CD14-positive monocyte (primary cell): ENCODE measurements at regions not wholly inside any gene's neighbourhood (a gene's known extent, or its start where the extent isn't known, plus 50 kb on each side); places are given as distances from the start of the nearest gene placed in this dataset.
A peak's percentile ranks its signal among the peaks of the same experiment; 100 is the strongest.

Experiments
- DNase-seq, 3 donors: peaks; one replicate each; pipeline ENCODE4 v3.0.0-alpha.2; 2011 to 2022
- H2AFZ ChIP-seq: 2 replicates; pipeline ENCODE4 v1.6.0; 2012; ENCODE audit warnings: mild to moderate bottlenecking, low read depth, low read length, inconsistent platforms; ENCODE audit not compliant: insufficient read depth, poor library complexity, severe bottlenecking
- H3K27ac ChIP-seq, 2 donors: 1 replicate in 1 of 2; 2 replicates in 1 of 2; pipeline ENCODE4 v1.5.1; 2012 to 2013; ENCODE audit warnings: low read length in 2 of 2, control low read depth in 1 of 2, inconsistent platforms in 1 of 2, low read depth in 1 of 2, mild to moderate bottlenecking in 1 of 2
- H3K27me3 ChIP-seq, 2 donors: one replicate each; pipeline versions ENCODE4 v1.6.0 to v1.6.1; 2011 to 2013; ENCODE audit warnings: low read length in 2 of 2; ENCODE audit not compliant: control insufficient read depth in 2 of 2, insufficient read depth in 2 of 2
- H3K36me3 ChIP-seq, 2 donors: replicated peaks in 1 of 2; 1 replicate in 1 of 2; 2 replicates in 1 of 2; pipeline versions ENCODE4 v1.5.1 to v1.6.1; 2012 to 2013; ENCODE audit warnings: low read length in 2 of 2, control low read depth in 1 of 2, inconsistent platforms in 1 of 2, mild to moderate bottlenecking in 1 of 2; ENCODE audit not compliant: insufficient read depth in 2 of 2, control insufficient read depth in 1 of 2
- H3K4me1 ChIP-seq, 2 donors: 1 replicate in 1 of 2; 2 replicates in 1 of 2; pipeline versions ENCODE4 v1.5.1 to v1.6.1; 2012 to 2013; ENCODE audit warnings: low read length in 2 of 2, control low read depth in 1 of 2, inconsistent platforms in 1 of 2, mild to moderate bottlenecking in 1 of 2, moderate library complexity in 1 of 2; ENCODE audit not compliant: insufficient read depth in 2 of 2, control insufficient read depth in 1 of 2
- H3K4me2 ChIP-seq: replicated peaks from 2 replicates; pipeline ENCODE3; 2012; ENCODE audit warnings: low read length, moderate library complexity, mild to moderate bottlenecking; ENCODE audit not compliant: poor library complexity, severe bottlenecking; ENCODE audit errors: extremely low read depth
- H3K4me3 ChIP-seq, 3 experiments: fragments of 200-600 bp in 1 of 3; sonication (generic) in 1 of 3; replicated peaks in 1 of 3; 1 replicate in 2 of 3; 2 replicates in 1 of 3; pipeline ENCODE4 v1.5.1; 2011 to 2013; ENCODE audit warnings: low read length in 3 of 3, mild to moderate bottlenecking in 3 of 3, control low read depth in 2 of 3, low read depth in 2 of 3, inconsistent platforms in 1 of 3, moderate library complexity in 1 of 3
- H3K79me2 ChIP-seq: 2 replicates; pipeline ENCODE4 v1.6.0; 2012; ENCODE audit warnings: mild to moderate bottlenecking, control low read depth, inconsistent platforms, low read length, moderate library complexity; ENCODE audit not compliant: insufficient read depth
- H3K9ac ChIP-seq: 2 replicates; pipeline ENCODE4 v1.6.0; 2017; ENCODE audit warnings: low read length, mild to moderate bottlenecking; ENCODE audit not compliant: insufficient read depth, poor library complexity, severe bottlenecking
- H3K9me3 ChIP-seq, 2 donors: replicated peaks in 1 of 2; 1 replicate in 1 of 2; 2 replicates in 1 of 2; pipeline versions ENCODE4 v1.5.1 to v1.6.1; 2012 to 2013; ENCODE audit warnings: low read length in 2 of 2, control low read depth in 1 of 2; ENCODE audit not compliant: control insufficient read depth in 1 of 2, insufficient read depth in 1 of 2
- H4K20me1 ChIP-seq: 2 replicates; pipeline ENCODE4 v1.6.0; 2012; ENCODE audit warnings: mild to moderate bottlenecking, low read length, control low read depth, moderate library complexity; ENCODE audit not compliant: insufficient read depth
- H3K27ac Mint-ChIP-seq, 7 donors: one replicate each; pipeline ENCODE4 v1.8.0; 2020; ENCODE audit warnings: mild to moderate bottlenecking in 7 of 7, mixed read lengths in 7 of 7, moderate library complexity in 6 of 7, inconsistent platforms in 2 of 7
- H3K27me3 Mint-ChIP-seq, 3 donors: one replicate each; pipeline ENCODE4 v1.8.0; 2021 to 2022; ENCODE audit warnings: low read depth in 3 of 3, mild to moderate bottlenecking in 3 of 3, mixed read lengths in 3 of 3, moderate library complexity in 3 of 3, inconsistent platforms in 1 of 3
- H3K36me3 Mint-ChIP-seq, 2 donors: one replicate each; pipeline ENCODE4 v1.8.0; 2020; ENCODE audit warnings: mixed read lengths in 2 of 2, inconsistent platforms in 1 of 2, mild to moderate bottlenecking in 1 of 2
- H3K4me1 Mint-ChIP-seq: one replicate; pipeline ENCODE4 v1.8.0; 2020; ENCODE audit warnings: mild to moderate bottlenecking, mixed read lengths
- H3K4me3 Mint-ChIP-seq, 2 donors: one replicate each; pipeline ENCODE4 v1.8.0; 2020; ENCODE audit warnings: mild to moderate bottlenecking in 2 of 2, mixed read lengths in 2 of 2, moderate library complexity in 1 of 2
- H3K9me3 Mint-ChIP-seq, 7 donors: one replicate each; pipeline ENCODE4 v1.8.0; 2020 to 2022; ENCODE audit warnings: mixed read lengths in 7 of 7, mild to moderate bottlenecking in 6 of 7, moderate library complexity in 6 of 7, inconsistent platforms in 2 of 7
- WGBS: methylation state at CpG from one replicate; pipeline ENCODE4 v1.1.5; 2013; ENCODE audit warnings: missing lambda C conversion rate; ENCODE audit not compliant: insufficient coverage; 5-methylcytosine and 5-hydroxymethylcytosine counted together
- intact Hi-C, 2 donors: fragments of 100-400 bp; cut with micrococcal nuclease; formaldehyde crosslinking; loops; one replicate each; pipeline versions ENCODE4 v1.15.0 to v1.15.1; 2023
- TF ChIP-seq, protein P1 (sequence below): fragments of 200-600 bp; IDR thresholded peaks from one replicate; pipeline ENCODE4 v1.8.0; 2022; ENCODE audit warnings: antibody characterized with exemption, mild to moderate bottlenecking

GRCh38 chr10:128864554-128865295 is 602.3 kb upstream of the MGMT start:
- WGBS, result 95% methylated on average over 11 of the region's 13 CpGs
- Histone ChIP-seq H4K20me1 (no peaks in the 10 kb centered on the region), H3K27ac (no peak overlapping the region), H3K4me3 (no peak overlapping the region), H3K79me2 (no peaks in the 10 kb centered on the region), H2AFZ (no peak overlapping the region), H3K9ac (no peak overlapping the region), H3K4me1 (no peaks in the 10 kb centered on the region), H3K4me2 (no peak overlapping the region), H3K9me3 (no peaks in the 10 kb centered on the region), H3K36me3 (no peaks in the 10 kb centered on the region), H3K27me3 (no peaks in the 10 kb centered on the region)
- intact Hi-C loops, result no loop called here
- no peak overlapping the region for H3K4me3 Mint-ChIP-seq
- H3K9me3 Mint-ChIP-seq, result peaks cover 0 to 5% (median 0%) of the 10 kb centered on the region in 7 donors
- no peak for DNase-seq
- H3K4me1 Mint-ChIP-seq, result no peaks in the 10 kb centered on the region
- H3K36me3 Mint-ChIP-seq, result no peaks in the 10 kb centered on the region
- TF ChIP-seq, protein P1, sequence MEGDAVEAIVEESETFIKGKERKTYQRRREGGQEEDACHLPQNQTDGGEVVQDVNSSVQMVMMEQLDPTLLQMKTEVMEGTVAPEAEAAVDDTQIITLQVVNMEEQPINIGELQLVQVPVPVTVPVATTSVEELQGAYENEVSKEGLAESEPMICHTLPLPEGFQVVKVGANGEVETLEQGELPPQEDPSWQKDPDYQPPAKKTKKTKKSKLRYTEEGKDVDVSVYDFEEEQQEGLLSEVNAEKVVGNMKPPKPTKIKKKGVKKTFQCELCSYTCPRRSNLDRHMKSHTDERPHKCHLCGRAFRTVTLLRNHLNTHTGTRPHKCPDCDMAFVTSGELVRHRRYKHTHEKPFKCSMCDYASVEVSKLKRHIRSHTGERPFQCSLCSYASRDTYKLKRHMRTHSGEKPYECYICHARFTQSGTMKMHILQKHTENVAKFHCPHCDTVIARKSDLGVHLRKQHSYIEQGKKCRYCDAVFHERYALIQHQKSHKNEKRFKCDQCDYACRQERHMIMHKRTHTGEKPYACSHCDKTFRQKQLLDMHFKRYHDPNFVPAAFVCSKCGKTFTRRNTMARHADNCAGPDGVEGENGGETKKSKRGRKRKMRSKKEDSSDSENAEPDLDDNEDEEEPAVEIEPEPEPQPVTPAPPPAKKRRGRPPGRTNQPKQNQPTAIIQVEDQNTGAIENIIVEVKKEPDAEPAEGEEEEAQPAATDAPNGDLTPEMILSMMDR, result no peak
- H3K27me3 Mint-ChIP-seq, result peaks cover 0 to 3% (median 0%) of the 10 kb centered on the region in 3 donors
- H3K27ac Mint-ChIP-seq, result peak overlapping the region in 1 of 7 donors; percentile 43

DNA sequence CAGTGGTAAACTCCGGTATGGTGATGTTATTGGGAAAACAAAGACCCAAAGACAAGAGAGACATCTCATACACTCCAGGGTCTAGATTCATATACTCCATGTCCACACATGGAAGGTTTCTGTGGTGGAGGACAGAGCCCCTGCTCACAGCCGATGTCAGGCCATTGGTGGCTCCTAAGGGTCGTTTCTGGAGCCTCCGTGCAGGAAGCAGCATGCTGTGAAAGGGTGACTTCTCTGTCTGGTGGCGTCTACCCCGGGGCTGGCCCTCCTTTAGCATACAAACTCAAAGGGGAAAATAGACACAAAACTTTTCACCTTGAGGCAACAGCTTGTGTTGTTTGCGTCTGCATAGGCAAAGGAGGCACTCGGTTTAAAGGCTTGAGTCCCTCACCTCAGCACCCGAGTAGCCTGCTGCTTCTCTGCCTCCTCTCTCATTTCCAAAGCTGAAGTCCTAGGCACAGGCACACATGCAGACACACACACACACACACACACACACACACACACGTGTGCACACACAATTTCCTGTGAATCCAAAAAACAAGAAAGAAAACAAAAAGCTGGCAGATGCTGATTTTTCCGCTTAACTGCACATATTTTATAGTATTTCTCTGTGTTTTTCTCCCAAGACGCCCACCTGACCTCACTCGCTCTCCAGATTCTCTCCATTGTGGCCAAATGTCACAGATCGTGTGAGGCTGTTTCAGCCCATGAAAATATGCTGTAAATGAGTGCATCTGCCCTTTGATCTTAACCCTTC is 601.4 kb upstream of the MGMT start:
- H3K4me1 ChIP-seq, result no peaks in the 10 kb centered on the region
- H3K4me2 ChIP-seq, result no peak overlapping the region
- no peak for DNase-seq
- H3K9me3 Mint-ChIP-seq, result peaks cover 0 to 5% (median 0%) of the 10 kb centered on the region in 7 donors
- no peaks in the 10 kb centered on the region for H3K9me3 ChIP-seq
- H3K27me3 ChIP-seq, result no peaks in the 10 kb centered on the region
- peaks cover 0 to 3% (median 0%) of the 10 kb centered on the region in 3 donors for H3K27me3 Mint-ChIP-seq
- H3K36me3 ChIP-seq, result no peaks in the 10 kb centered on the region
- H3K4me3 Mint-ChIP-seq, result no peak overlapping the region
- no peaks in the 10 kb centered on the region for H3K36me3 Mint-ChIP-seq
- H4K20me1 ChIP-seq, result no peaks in the 10 kb centered on the region
- H3K27ac ChIP-seq, result no peak overlapping the region
- H3K27ac Mint-ChIP-seq, result no peak overlapping the region
- TF ChIP-seq, protein P1, result no peak
- no peaks in the 10 kb centered on the region for H3K4me1 Mint-ChIP-seq
- H3K9ac ChIP-seq, result no peak overlapping the region
- no peak overlapping the region for H2AFZ ChIP-seq
- WGBS, result 74% methylated on average over 8 of the region's 14 CpGs
- intact Hi-C loops, result no loop called here
- H3K79me2 ChIP-seq, result no peaks in the 10 kb centered on the region
- H3K4me3 ChIP-seq, result no peak overlapping the region
